ENCODE measurements at regions not wholly inside any gene's neighbourhood (a gene's known extent, or its start where the extent isn't known, plus 50 kb on each side); places are given as distances from the start of the nearest gene placed in this dataset.

DNA sequence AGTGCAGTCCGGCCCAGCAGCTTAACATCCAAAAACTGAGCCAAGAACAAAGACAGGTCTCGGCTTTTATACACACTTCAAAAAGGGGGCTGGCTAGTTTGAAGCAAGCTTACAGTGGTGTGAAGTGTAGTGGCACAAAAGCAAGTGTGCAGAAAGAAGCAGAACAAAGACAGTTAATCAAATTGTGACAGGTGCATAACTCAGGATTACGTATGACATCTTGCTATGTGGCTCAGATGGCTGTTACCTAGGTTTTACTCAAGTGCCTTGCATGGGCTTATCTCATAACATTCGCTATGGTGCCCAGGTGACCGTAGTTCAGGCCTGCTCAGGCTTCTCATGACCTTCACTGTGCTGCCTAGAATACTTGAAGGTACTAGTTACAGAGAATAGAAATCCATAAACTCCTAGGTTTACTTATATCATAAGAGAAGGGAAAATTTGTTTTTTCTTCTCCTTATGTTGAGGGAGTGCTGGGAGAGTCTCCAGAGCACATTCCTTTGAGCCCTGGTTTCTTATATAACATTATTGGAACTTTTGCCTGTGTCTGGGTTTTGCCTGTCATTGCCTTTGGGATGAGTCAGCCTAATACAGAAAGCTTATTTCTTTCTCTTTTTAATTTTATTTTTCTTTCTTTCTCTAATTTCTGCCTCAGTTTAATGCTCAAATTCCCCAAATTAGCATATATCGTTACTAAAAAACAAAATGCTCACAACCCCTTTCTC lies 1629.1 kb upstream of the PCDH20 start:
- peaks cover 15% of the 10 kb centered on the region for H3K9me3 Mint-ChIP-seq
- H3K4me1 Mint-ChIP-seq = no peaks in the 10 kb centered on the region
- no peak for ATAC-seq
- DNase-seq = no peak
- H3K36me3 Mint-ChIP-seq (ENCODE audit: low read depth) = no peaks in the 10 kb centered on the region
- no peak overlapping the region for H3K4me3 Mint-ChIP-seq
- no peaks in the 10 kb centered on the region for H3K27me3 Mint-ChIP-seq
- no peak overlapping the region for H3K27ac Mint-ChIP-seq

DNA sequence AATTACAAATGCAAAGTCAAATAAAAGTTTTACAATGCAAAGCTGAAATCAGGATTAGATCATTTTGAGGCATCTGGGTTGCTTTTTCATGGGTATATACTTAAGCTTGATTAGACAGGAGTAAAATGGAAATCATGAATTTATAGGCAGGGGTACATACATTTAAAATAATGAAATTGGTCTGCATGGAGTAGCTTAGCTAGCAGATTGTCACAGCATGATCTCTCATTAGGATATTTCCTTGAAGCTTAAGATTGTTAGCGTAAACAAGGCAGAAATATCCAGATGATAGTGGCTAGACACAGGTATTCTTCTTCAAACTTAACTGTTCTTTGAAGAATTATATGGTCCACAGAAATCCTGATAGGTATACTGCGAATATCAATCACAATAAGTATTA lies 1627.0 kb upstream of the PCDH20 start:
- peaks cover 15% of the 10 kb centered on the region for H3K9me3 Mint-ChIP-seq

DNA sequence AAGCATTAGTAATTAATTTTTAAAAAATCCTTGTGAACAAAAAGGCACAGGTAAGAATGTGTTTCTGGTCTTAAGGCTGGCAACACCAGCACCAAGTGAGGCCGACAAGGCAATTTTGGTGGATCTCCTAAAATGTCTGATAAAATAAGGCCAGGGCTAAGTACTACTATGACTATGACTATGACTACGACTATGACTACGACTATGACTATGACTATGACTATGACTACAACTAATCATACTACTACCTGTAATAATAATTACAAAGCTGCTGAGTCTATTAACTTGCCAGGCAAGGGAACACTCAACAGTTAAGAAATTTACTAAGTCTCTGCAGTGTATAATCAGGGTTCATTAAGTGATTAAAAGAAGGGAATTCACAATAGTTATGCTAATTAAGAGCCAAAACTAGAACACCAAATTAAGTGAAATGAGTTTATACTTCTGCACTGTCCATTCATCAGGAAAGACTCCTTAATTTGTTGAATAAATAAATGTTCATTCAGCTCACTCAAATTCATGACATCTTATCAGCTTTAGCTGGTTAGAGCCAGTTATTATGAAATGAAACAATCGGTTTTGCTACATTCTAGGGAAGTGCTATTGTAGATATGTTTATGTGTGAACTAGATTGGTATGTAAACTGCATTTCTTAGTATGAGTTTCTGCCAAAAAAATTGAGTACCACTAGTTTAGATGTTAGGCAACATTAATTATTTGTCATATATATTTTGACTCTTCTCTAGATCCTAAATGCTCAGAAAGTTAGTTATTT lies 1626.2 kb upstream of the PCDH20 start:
- Mint-ChIP-seq H3K4me3 (no peak overlapping the region), H3K36me3 (ENCODE audit: low read depth) (no peaks in the 10 kb centered on the region), H3K4me1 (no peaks in the 10 kb centered on the region), H3K27ac (no peak overlapping the region), H3K9me3 (peaks cover 15% of the 10 kb centered on the region), H3K27me3 (no peaks in the 10 kb centered on the region)
- no peak for DNase-seq
- ATAC-seq = no peak

More for the DNA sequence above, 1627.0 kb upstream of the PCDH20 start:
- Mint-ChIP-seq H3K4me1 (no peaks in the 10 kb centered on the region), H3K4me3 (no peak overlapping the region), H3K36me3 (ENCODE audit: low read depth) (no peaks in the 10 kb centered on the region), H3K27ac (no peak overlapping the region), H3K27me3 (no peaks in the 10 kb centered on the region)
- ATAC-seq = no peak
- DNase-seq = no peak

DNA sequence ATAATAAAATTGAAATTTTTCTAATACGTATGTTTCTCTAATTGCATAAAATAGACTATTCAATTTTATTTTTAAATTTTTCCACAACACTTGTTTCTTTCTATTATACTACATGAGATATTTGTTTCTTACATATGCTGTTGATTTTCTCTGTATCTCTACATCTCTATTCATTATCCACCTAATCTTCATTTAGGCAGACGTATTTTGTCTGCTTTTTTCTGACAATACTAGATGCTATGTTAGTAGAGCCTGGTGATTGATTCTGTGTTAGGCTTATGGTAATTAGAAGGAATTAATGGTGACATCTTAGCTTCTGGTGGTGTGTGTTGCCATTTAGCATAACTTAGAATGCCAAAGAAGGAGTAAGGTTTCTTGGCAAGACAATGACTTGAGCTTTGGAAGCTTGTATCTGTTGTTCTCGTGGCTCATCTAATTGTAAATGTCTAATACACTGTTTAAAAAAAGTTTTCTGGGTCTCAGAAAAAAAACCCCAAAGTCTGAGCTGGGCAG lies 1610.7 kb upstream of the PCDH20 start:
- H3K4me3 Mint-ChIP-seq = no peak overlapping the region
- DNase-seq (no peak), ATAC-seq (no peak)
- H3K27ac Mint-ChIP-seq = no peak overlapping the region
- H3K4me1 Mint-ChIP-seq = no peaks in the 10 kb centered on the region
- H3K36me3 Mint-ChIP-seq (ENCODE audit: low read depth) = no peaks in the 10 kb centered on the region
- no peaks in the 10 kb centered on the region for H3K27me3 Mint-ChIP-seq
- H3K9me3 Mint-ChIP-seq = peaks cover 14% of the 10 kb centered on the region

DNA sequence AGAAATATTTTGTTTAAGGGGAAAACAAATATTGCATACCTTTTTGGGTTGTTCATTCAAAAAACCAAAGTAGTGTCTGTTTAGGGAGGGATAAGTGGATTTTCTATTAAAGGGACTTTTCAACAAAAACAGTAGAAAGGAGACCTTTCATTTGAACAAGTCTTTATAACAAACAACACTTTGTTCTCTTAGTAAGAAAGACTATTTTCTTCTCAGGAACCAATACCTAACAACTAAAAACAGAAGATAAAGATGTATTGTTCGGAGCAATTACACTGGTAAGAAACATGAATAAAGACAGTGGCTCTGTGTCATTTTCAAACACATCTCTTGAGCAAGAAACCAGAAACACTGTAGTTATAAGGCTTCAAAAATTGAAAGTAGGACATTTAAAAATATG lies 1610.1 kb upstream of the PCDH20 start:
- Mint-ChIP-seq H3K36me3 (ENCODE audit: low read depth) (no peaks in the 10 kb centered on the region), H3K4me3 (no peak overlapping the region)
- ATAC-seq = no peak

DNA sequence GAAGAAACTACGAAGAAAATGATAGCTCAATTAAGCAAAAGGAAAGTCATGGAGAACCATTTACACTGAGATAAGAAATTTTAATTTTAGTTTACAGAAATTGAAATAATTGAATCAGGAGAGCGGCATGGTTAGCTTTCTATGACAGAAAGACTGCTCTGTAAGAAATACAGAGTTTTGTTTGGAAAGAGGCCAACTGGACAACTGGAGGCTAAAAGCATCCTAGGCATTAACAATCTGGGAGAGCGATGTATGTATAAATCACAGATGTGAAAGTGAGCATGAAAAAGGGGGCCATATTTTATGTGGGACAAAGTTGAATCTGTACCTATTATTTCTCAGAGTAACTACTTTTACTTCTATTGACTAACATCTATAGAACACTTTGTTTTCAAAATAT lies 1608.8 kb upstream of the PCDH20 start:
- ATAC-seq (no peak), DNase-seq (no peak)
- Mint-ChIP-seq H3K4me3 (no peak overlapping the region), H3K27me3 (no peaks in the 10 kb centered on the region), H3K27ac (no peak overlapping the region), H3K36me3 (ENCODE audit: low read depth) (no peaks in the 10 kb centered on the region), H3K9me3 (peaks cover 11% of the 10 kb centered on the region), H3K4me1 (no peaks in the 10 kb centered on the region)

More for the DNA sequence above, 1610.1 kb upstream of the PCDH20 start:
- Mint-ChIP-seq H3K4me1 (no peaks in the 10 kb centered on the region), H3K27ac (no peak overlapping the region), H3K9me3 (peaks cover 14% of the 10 kb centered on the region), H3K27me3 (no peaks in the 10 kb centered on the region)
- no peak for DNase-seq

DNA sequence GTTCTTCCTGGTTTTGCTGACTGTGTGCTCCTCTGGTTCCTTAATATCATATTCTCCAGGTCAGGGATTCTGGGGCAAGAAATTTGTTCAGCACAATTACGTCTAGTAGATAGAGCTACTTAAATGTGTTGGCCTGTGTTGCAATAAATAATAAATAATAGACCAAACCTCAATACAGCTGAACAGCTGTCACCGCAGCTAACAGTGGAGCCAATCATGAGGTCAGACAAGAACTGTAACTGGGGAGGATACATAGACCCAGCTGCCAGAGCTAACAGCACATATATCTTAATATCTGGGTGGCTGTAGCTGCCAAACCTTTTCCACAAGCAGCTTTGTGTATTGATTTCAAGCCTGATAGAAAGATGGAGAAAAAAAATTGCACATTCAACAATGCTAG lies 1596.3 kb upstream of the PCDH20 start:
- ATAC-seq (no peak), DNase-seq (no peak)
- peaks cover 33% of the 10 kb centered on the region for H3K9me3 Mint-ChIP-seq
- H3K27ac Mint-ChIP-seq = no peak overlapping the region
- no peaks in the 10 kb centered on the region for H3K27me3 Mint-ChIP-seq
- H3K36me3 Mint-ChIP-seq (ENCODE audit: low read depth) = no peaks in the 10 kb centered on the region
- H3K4me3 Mint-ChIP-seq = no peak overlapping the region
- no peaks in the 10 kb centered on the region for H3K4me1 Mint-ChIP-seq

DNA sequence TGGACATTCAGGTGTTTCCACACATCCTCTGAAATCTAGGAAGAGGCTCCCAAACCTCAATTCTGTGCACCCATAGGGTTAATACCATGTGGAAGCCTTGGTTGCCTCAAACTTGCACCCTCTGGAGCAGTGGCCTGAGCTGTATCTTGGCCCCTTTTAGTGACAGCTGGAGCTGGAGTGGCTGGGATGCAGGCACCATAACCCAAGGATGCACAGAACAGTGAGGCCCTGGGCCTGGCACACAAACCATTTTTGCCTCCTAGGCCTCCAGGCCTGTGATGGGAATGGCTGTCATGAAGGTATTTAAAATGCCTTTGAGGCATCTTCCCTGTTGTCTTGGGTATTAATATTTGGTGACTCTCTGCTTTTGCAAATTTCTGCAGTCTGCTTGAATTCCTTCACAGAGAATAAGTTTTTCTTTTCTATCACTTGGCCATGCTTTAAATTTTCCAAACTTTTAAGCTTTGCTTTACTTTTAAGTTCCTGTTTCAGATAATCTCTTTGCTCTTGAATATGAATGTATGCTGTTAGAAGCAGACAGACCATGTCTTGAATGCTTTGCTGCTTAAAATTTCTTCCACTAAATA lies 1594.5 kb upstream of the PCDH20 start:
- Mint-ChIP-seq H3K36me3 (ENCODE audit: low read depth) (no peaks in the 10 kb centered on the region), H3K9me3 (peaks cover 44% of the 10 kb centered on the region), H3K27me3 (no peaks in the 10 kb centered on the region), H3K4me3 (no peak overlapping the region), H3K27ac (no peak overlapping the region), H3K4me1 (no peaks in the 10 kb centered on the region)
- ATAC-seq (no peak), DNase-seq (no peak)

DNA sequence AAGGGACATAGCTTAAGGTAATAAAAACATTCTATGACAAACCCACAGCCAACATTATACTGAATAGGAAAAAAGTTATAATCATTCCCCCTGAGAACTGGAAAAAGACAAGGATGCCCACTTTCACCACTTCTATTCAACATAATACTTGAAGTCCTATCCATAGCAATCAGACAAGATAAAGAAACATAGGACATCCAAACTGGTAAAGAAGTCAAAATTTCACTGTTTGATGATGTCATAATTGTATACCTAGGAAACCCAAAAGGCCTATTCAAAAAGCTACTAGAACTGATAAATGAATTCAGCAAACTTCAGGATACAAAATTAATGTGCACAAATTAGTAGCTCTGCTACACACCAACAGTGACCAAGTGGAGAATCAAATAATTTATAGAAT lies 1590.0 kb upstream of the PCDH20 start:
- Mint-ChIP-seq H3K9me3 (peaks cover 48% of the 10 kb centered on the region), H3K27me3 (no peaks in the 10 kb centered on the region), H3K4me1 (no peaks in the 10 kb centered on the region)

DNA sequence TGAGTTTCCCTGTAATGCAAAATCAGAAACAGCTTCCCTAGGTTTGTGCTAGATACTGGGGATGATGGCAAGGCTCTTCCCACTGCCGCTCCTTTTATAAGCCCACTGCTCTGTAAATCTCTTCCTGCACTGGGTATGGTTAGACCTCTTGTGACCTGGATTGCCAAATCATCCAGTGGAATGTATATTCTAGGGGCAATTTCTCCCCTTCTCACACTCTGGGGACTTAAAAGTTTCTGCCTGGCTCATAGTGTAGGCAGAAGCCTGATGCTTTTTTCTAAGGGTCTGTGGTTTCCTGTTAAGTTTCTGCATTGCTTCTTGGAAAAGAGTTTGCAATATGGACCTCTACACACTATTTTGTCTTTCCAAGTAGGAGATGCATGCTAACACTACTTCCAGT lies 1582.0 kb upstream of the PCDH20 start:
- Mint-ChIP-seq H3K4me1 (no peaks in the 10 kb centered on the region), H3K27me3 (no peaks in the 10 kb centered on the region), H3K4me3 (no peak overlapping the region), H3K36me3 (ENCODE audit: low read depth) (no peaks in the 10 kb centered on the region), H3K9me3 (peaks cover 29% of the 10 kb centered on the region), H3K27ac (no peak overlapping the region)
- DNase-seq (no peak), ATAC-seq (no peak)

More for the DNA sequence above, 1590.0 kb upstream of the PCDH20 start:
- DNase-seq (no peak), ATAC-seq (no peak)
- Mint-ChIP-seq H3K27ac (no peak overlapping the region), H3K36me3 (ENCODE audit: low read depth) (no peaks in the 10 kb centered on the region), H3K4me3 (no peak overlapping the region)

DNA sequence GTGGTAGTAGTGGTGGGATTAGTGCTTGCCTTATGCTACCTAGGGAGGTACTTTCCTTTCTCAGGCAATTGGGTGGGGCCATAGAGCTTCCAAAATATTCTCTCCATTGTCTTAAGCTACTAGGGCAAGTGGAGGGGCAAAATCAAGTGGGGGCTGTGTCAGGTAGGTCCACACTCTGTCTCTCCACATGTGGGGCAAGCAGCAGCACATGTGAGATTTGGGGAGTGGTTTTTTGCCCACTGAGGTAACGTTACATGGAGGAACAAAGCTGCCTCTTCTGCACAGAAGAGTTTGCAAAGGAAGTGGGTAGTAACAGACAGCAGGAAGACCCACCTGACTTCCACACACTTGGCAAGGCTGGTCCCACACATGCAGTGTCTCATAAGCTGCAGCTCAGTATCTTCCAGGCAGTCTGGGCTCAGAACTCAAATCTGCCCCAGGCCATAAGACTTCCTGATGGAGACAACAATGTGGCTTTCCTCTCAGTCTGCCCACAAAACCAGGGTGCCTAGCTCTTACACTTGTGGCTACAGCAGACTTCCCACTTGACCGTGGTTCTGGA lies 1581.5 kb upstream of the PCDH20 start:
- Mint-ChIP-seq H3K27ac (no peak overlapping the region), H3K36me3 (ENCODE audit: low read depth) (no peaks in the 10 kb centered on the region), H3K4me1 (no peaks in the 10 kb centered on the region), H3K9me3 (peaks cover 26% of the 10 kb centered on the region), H3K4me3 (no peak overlapping the region), H3K27me3 (no peaks in the 10 kb centered on the region)
- no peak for DNase-seq
- ATAC-seq = no peak

DNA sequence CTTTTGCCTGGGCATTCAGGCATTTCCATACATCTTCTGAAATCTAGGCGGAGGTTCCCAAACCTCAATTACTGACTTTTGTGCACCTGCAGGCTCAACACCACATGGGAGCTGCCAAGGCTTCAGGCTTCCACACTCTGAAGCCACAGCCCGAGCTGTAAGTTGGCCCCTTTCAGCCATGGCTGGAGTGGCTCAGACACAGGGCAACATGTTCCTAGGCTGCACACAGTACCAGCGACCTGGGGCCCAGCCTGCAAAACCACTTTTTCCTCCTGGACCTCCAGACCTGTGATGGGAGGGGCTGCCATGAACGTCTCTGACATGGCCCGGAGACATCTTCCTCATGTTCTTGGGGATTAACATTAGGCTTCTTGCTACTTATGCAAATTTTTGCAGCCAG lies 1558.2 kb upstream of the PCDH20 start:
- Mint-ChIP-seq H3K27me3 (no peaks in the 10 kb centered on the region), H3K4me1 (no peaks in the 10 kb centered on the region), H3K27ac (no peak overlapping the region), H3K4me3 (no peak overlapping the region), H3K9me3 (peaks cover 9% of the 10 kb centered on the region), H3K36me3 (ENCODE audit: low read depth) (no peaks in the 10 kb centered on the region)
- ATAC-seq (no peak), DNase-seq (no peak)

DNA sequence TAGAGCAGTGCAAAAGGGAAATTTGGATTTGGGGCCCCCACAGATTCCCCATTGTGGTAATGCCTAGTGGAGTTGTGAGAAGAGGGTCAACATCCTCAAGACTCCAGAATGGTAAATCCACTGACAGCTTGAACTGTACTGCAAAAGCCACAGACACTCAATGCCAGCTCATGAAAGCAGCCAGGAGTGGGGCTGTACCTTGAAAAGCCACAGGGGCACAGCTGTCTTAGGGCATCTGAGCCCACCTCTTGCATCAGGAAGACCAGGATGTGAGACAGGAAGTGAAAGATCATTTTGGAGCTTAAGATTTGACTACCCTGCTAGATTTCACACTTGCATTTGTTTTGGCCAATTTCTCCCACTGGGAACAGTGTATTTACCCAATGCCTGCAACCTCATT lies 1548.9 kb upstream of the PCDH20 start:
- no peak overlapping the region for H3K27ac Mint-ChIP-seq
- H3K27me3 Mint-ChIP-seq = no peaks in the 10 kb centered on the region
- DNase-seq (no peak), ATAC-seq (no peak)
- H3K9me3 Mint-ChIP-seq = peaks cover 28% of the 10 kb centered on the region
- H3K4me3 Mint-ChIP-seq = no peak overlapping the region
- no peaks in the 10 kb centered on the region for H3K36me3 Mint-ChIP-seq (ENCODE audit: low read depth)
- no peaks in the 10 kb centered on the region for H3K4me1 Mint-ChIP-seq

DNA sequence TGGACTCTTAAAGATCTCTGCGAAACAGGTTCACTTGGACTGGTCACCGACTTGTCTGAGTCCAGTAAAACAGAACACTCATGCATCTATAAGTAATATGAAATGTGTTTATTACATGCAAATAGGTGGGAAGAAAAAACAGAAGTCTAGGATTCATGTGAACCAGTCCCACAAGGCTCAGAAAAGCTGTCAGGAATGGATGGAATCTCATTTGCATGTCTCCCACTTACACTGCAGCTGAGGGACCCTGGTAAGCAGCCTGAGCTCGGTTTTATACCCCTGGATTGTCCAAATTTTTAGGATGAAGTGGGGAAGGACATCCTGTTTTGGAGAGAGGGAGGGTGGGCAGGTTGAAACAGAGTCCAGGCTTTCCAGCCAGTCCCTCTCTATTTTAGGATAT lies 1545.1 kb upstream of the PCDH20 start:
- H3K4me3 Mint-ChIP-seq = no peak overlapping the region
- DNase-seq (no peak), ATAC-seq (no peak)
- H3K27ac Mint-ChIP-seq = no peak overlapping the region
- peaks cover 21% of the 10 kb centered on the region for H3K9me3 Mint-ChIP-seq
- no peaks in the 10 kb centered on the region for H3K36me3 Mint-ChIP-seq (ENCODE audit: low read depth)
- H3K27me3 Mint-ChIP-seq = no peaks in the 10 kb centered on the region
- no peaks in the 10 kb centered on the region for H3K4me1 Mint-ChIP-seq

DNA sequence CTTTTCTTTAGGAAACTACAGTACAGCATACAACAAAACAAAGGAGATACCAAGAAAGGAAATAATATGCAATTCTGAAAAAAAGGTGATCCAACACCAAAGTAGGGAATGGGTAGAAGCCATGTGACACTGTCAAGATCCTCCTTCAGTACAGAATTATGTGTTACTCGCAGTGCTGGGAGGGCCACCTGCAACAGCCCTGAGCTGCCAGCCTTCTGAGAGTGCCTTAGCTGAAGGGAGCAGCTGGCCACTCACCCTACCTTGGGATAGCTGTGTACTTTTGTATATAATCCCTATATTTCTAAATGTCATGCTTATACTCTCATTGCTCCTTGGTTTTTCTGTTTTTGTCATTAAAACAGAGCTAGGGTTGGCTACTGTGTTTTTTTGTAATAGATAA lies 1518.2 kb upstream of the PCDH20 start:
- ATAC-seq (no peak), DNase-seq (no peak)
- Mint-ChIP-seq H3K36me3 (ENCODE audit: low read depth) (no peaks in the 10 kb centered on the region), H3K9me3 (peaks cover 4% of the 10 kb centered on the region), H3K4me1 (no peaks in the 10 kb centered on the region), H3K27ac (no peak overlapping the region), H3K27me3 (no peaks in the 10 kb centered on the region), H3K4me3 (no peak overlapping the region)
